ENCODE measurements at regions not wholly inside any gene's neighbourhood (a gene's known extent, or its start where the extent isn't known, plus 50 kb on each side); places are given as distances from the start of the nearest gene placed in this dataset.

- Histone ChIP-seq H3K23ac (ENCODE audit: low read length in 2 of 2) (no peak overlapping the region), H4K8ac (ENCODE audit: low read length) (no peak overlapping the region), H3K9ac (ENCODE audit: low read length) (no peak overlapping the region), H4K91ac (ENCODE audit: low read length) (no peak overlapping the region), H2AK5ac (ENCODE audit: low read length, severe bottlenecking) (no peak overlapping the region), H3K27me3 (ENCODE audit: control insufficient read depth in 1 of 2, insufficient read depth in 1 of 2, low read length in 2 of 2) (peaks cover 45 to 92% of the 10 kb centered on the region in 2 experiments), H2BK5ac (ENCODE audit: low read depth, low read length, poor library complexity, severe bottlenecking) (no peak overlapping the region), H3K4me3 (ENCODE audit: insufficient read depth in 1 of 2, low read depth in 1 of 2, low read length in 2 of 2) (no peak overlapping the region), H3K4ac (ENCODE audit: low read depth in 1 of 2, low read length in 2 of 2) (no peak overlapping the region), H3K9me3 (ENCODE audit: control insufficient read depth, low read length) (no peaks in the 10 kb centered on the region), H2BK12ac (ENCODE audit: low read length in 2 of 2) (no peak overlapping the region), H3K14ac (ENCODE audit: low read length in 2 of 2) (no peak overlapping the region), H2AFZ (ENCODE audit: low read depth, low read length) (no peak overlapping the region), H3K36me3 (ENCODE audit: control insufficient read depth in 1 of 2, insufficient read depth in 2 of 2, low read depth in 1 of 2, low read length in 2 of 2) (no peaks in the 10 kb centered on the region), H2BK15ac (ENCODE audit: low read depth, poor library complexity, severe bottlenecking) (no peak overlapping the region), H3K4me1 (ENCODE audit: control insufficient read depth, insufficient read depth, low read depth, low read length) (peaks cover 19% of the 10 kb centered on the region), H3K79me1 (replicated peaks; ENCODE audit: low read length, poor library complexity, severe bottlenecking) (no peaks in the 10 kb centered on the region), H3K18ac (ENCODE audit: low read depth in 1 of 2, low read length in 2 of 2) (no peak overlapping the region), H3K4me2 (ENCODE audit: low read length, poor library complexity, severe bottlenecking) (no peak overlapping the region), H2BK120ac (ENCODE audit: low read depth, low read length) (no peak overlapping the region), H3K27ac (ENCODE audit: low read length, poor library complexity, severe bottlenecking) (no peak overlapping the region)
- 92% methylated on average over 4 of the region's 4 CpGs for WGBS
- no peak for DNase-seq
Measured at GRCh38 chr15:77838595-77838994, 205.9 kb upstream of the LINGO1 start.

GRCh38 chr15:77838061-77838460 lies 205.3 kb upstream of the LINGO1 start:
- Histone ChIP-seq H4K91ac (ENCODE audit: low read length) (no peak overlapping the region), H3K4me1 (ENCODE audit: control insufficient read depth, insufficient read depth, low read depth, low read length) (peaks cover 19% of the 10 kb centered on the region), H2BK120ac (ENCODE audit: low read depth, low read length) (no peak overlapping the region), H3K9ac (ENCODE audit: low read length) (no peak overlapping the region), H3K27me3 (ENCODE audit: control insufficient read depth in 1 of 2, insufficient read depth in 1 of 2, low read length in 2 of 2) (peaks cover 46 to 94% of the 10 kb centered on the region in 2 experiments), H3K4ac (ENCODE audit: low read depth in 1 of 2, low read length in 2 of 2) (no peak overlapping the region), H3K27ac (ENCODE audit: low read length, poor library complexity, severe bottlenecking) (no peak overlapping the region), H3K18ac (ENCODE audit: low read depth in 1 of 2, low read length in 2 of 2) (no peak overlapping the region), H3K9me3 (ENCODE audit: control insufficient read depth, low read length) (no peaks in the 10 kb centered on the region), H3K79me1 (replicated peaks; ENCODE audit: low read length, poor library complexity, severe bottlenecking) (no peaks in the 10 kb centered on the region), H2BK5ac (ENCODE audit: low read depth, low read length, poor library complexity, severe bottlenecking) (no peak overlapping the region), H3K4me2 (ENCODE audit: low read length, poor library complexity, severe bottlenecking) (no peak overlapping the region), H3K4me3 (ENCODE audit: insufficient read depth in 1 of 2, low read depth in 1 of 2, low read length in 2 of 2) (no peak overlapping the region), H2AFZ (ENCODE audit: low read depth, low read length) (no peak overlapping the region), H3K23ac (ENCODE audit: low read length in 2 of 2) (no peak overlapping the region), H3K14ac (ENCODE audit: low read length in 2 of 2) (no peak overlapping the region), H3K36me3 (ENCODE audit: control insufficient read depth in 1 of 2, insufficient read depth in 2 of 2, low read depth in 1 of 2, low read length in 2 of 2) (no peaks in the 10 kb centered on the region), H2BK12ac (ENCODE audit: low read length in 2 of 2) (no peak overlapping the region), H2AK5ac (ENCODE audit: low read length, severe bottlenecking) (no peak overlapping the region), H4K8ac (ENCODE audit: low read length) (no peak overlapping the region), H2BK15ac (ENCODE audit: low read depth, poor library complexity, severe bottlenecking) (no peak overlapping the region)
- DNase-seq, result no peak
- WGBS, result 81% methylated on average over 10 of the region's 10 CpGs

GRCh38 chr15:77837649-77838025 lies 204.9 kb upstream of the LINGO1 start:
- no peaks in the 10 kb centered on the region for H3K36me3 ChIP-seq (ENCODE audit: control insufficient read depth in 1 of 2, insufficient read depth in 2 of 2, low read depth in 1 of 2, low read length in 2 of 2)
- peaks cover 50 to 94% of the 10 kb centered on the region in 2 experiments for H3K27me3 ChIP-seq (ENCODE audit: control insufficient read depth in 1 of 2, insufficient read depth in 1 of 2, low read length in 2 of 2)
- no peak overlapping the region for H3K27ac ChIP-seq (ENCODE audit: low read length, poor library complexity, severe bottlenecking)
- H3K9ac ChIP-seq (ENCODE audit: low read length), result no peak overlapping the region
- H3K4me3 ChIP-seq (ENCODE audit: insufficient read depth in 1 of 2, low read depth in 1 of 2, low read length in 2 of 2), result no peak overlapping the region
- H2BK5ac ChIP-seq (ENCODE audit: low read depth, low read length, poor library complexity, severe bottlenecking), result no peak overlapping the region
- no peak overlapping the region for H3K23ac ChIP-seq (ENCODE audit: low read length in 2 of 2)
- H2BK120ac ChIP-seq (ENCODE audit: low read depth, low read length), result no peak overlapping the region
- H2BK12ac ChIP-seq (ENCODE audit: low read length in 2 of 2), result no peak overlapping the region
- H3K18ac ChIP-seq (ENCODE audit: low read depth in 1 of 2, low read length in 2 of 2), result no peak overlapping the region
- no peaks in the 10 kb centered on the region for H3K9me3 ChIP-seq (ENCODE audit: control insufficient read depth, low read length)
- no peak overlapping the region for H3K4ac ChIP-seq (ENCODE audit: low read depth in 1 of 2, low read length in 2 of 2)
- H2AK5ac ChIP-seq (ENCODE audit: low read length, severe bottlenecking), result no peak overlapping the region
- H2BK15ac ChIP-seq (ENCODE audit: low read depth, poor library complexity, severe bottlenecking), result no peak overlapping the region
- no peaks in the 10 kb centered on the region for H3K79me1 ChIP-seq (replicated peaks; ENCODE audit: low read length, poor library complexity, severe bottlenecking)
- H3K4me2 ChIP-seq (ENCODE audit: low read length, poor library complexity, severe bottlenecking), result no peak overlapping the region
- 92% methylated on average over 6 of the region's 6 CpGs for WGBS
- no peak overlapping the region for H4K8ac ChIP-seq (ENCODE audit: low read length)
- H4K91ac ChIP-seq (ENCODE audit: low read length), result no peak overlapping the region
- no peak overlapping the region for H3K14ac ChIP-seq (ENCODE audit: low read length in 2 of 2)
- H2AFZ ChIP-seq (ENCODE audit: low read depth, low read length), result no peak overlapping the region
- no peak for DNase-seq
- peaks cover 19% of the 10 kb centered on the region for H3K4me1 ChIP-seq (ENCODE audit: control insufficient read depth, insufficient read depth, low read depth, low read length)

- no peak overlapping the region for H3K4me3 ChIP-seq (ENCODE audit: insufficient read depth in 1 of 2, low read depth in 1 of 2, low read length in 2 of 2)
- no peak overlapping the region for H2AK5ac ChIP-seq (ENCODE audit: low read length, severe bottlenecking)
- H3K18ac ChIP-seq (ENCODE audit: low read depth in 1 of 2, low read length in 2 of 2), result no peak overlapping the region
- H3K9ac ChIP-seq (ENCODE audit: low read length), result no peak overlapping the region
- H3K4me2 ChIP-seq (ENCODE audit: low read length, poor library complexity, severe bottlenecking), result no peak overlapping the region
- no peaks in the 10 kb centered on the region for H3K79me1 ChIP-seq (replicated peaks; ENCODE audit: low read length, poor library complexity, severe bottlenecking)
- WGBS, result 73% methylated on average over 12 of the region's 12 CpGs
- no peaks in the 10 kb centered on the region for H3K9me3 ChIP-seq (ENCODE audit: control insufficient read depth, low read length)
- no peaks in the 10 kb centered on the region for H3K36me3 ChIP-seq (ENCODE audit: control insufficient read depth in 1 of 2, insufficient read depth in 2 of 2, low read depth in 1 of 2, low read length in 2 of 2)
- H2BK15ac ChIP-seq (ENCODE audit: low read depth, poor library complexity, severe bottlenecking), result no peak overlapping the region
- no peak overlapping the region for H3K14ac ChIP-seq (ENCODE audit: low read length in 2 of 2)
- H3K27me3 ChIP-seq (ENCODE audit: control insufficient read depth in 1 of 2, insufficient read depth in 1 of 2, low read length in 2 of 2), result peaks cover 54 to 94% of the 10 kb centered on the region in 2 experiments
- H3K4me1 ChIP-seq (ENCODE audit: control insufficient read depth, insufficient read depth, low read depth, low read length), result peaks cover 19% of the 10 kb centered on the region
- no peak overlapping the region for H4K91ac ChIP-seq (ENCODE audit: low read length)
- H3K27ac ChIP-seq (ENCODE audit: low read length, poor library complexity, severe bottlenecking), result no peak overlapping the region
- no peak overlapping the region for H2BK120ac ChIP-seq (ENCODE audit: low read depth, low read length)
- DNase-seq, result no peak
- no peak overlapping the region for H3K4ac ChIP-seq (ENCODE audit: low read depth in 1 of 2, low read length in 2 of 2)
- no peak overlapping the region for H4K8ac ChIP-seq (ENCODE audit: low read length)
- no peak overlapping the region for H2BK5ac ChIP-seq (ENCODE audit: low read depth, low read length, poor library complexity, severe bottlenecking)
- H3K23ac ChIP-seq (ENCODE audit: low read length in 2 of 2), result no peak overlapping the region
- H2BK12ac ChIP-seq (ENCODE audit: low read length in 2 of 2), result no peak overlapping the region
- no peak overlapping the region for H2AFZ ChIP-seq (ENCODE audit: low read depth, low read length)
Measured at GRCh38 chr15:77836906-77837648, 204.4 kb upstream of the LINGO1 start.
